Naive B cell (primary cell): ENCODE measurements at regions not wholly inside any gene's neighbourhood (a gene's known extent, or its start where the extent isn't known, plus 50 kb on each side); places are given as distances from the start of the nearest gene placed in this dataset.
A peak's percentile ranks its signal among the peaks of the same experiment; 100 is the strongest.
"Not testable (repeated sequence)": the region's sequence is repeated elsewhere in the genome, so short reads cannot be mapped to it uniquely, and the experiment has no call there.

Source experiments
- ATAC-seq, 2 donors: fragments of 150-1000 bp; cut with Tn5 transposase; 2 replicates each; pipeline ENCODE4 v1.10.0; 2021; ENCODE audit warnings: low read depth in 2 of 2, mild to moderate bottlenecking in 2 of 2, moderate library complexity in 2 of 2
- DNase-seq: peaks from one replicate; pipeline ENCODE4 v3.0.0; 2022
- H3K27ac Mint-ChIP-seq, 6 donors: one replicate each; pipeline ENCODE4 v1.8.0; 2020 to 2022; ENCODE audit warnings: mild to moderate bottlenecking in 6 of 6, mixed read lengths in 6 of 6, moderate library complexity in 5 of 6, inconsistent platforms in 2 of 6
- H3K27me3 Mint-ChIP-seq, 3 donors: one replicate each; pipeline ENCODE4 v1.8.0; 2021 to 2022; ENCODE audit warnings: mixed read lengths in 3 of 3, mild to moderate bottlenecking in 1 of 3
- H3K36me3 Mint-ChIP-seq, 2 donors: one replicate each; pipeline ENCODE4 v1.8.0; 2020 to 2022; ENCODE audit warnings: mixed read lengths in 2 of 2, inconsistent platforms in 1 of 2, mild to moderate bottlenecking in 1 of 2
- H3K4me1 Mint-ChIP-seq, 3 donors: one replicate each; pipeline ENCODE4 v1.8.0; 2020 to 2022; ENCODE audit warnings: mixed read lengths in 3 of 3, inconsistent platforms in 1 of 3, mild to moderate bottlenecking in 1 of 3, moderate library complexity in 1 of 3
- H3K4me3 Mint-ChIP-seq, 8 donors: one replicate each; pipeline ENCODE4 v1.8.0; 2020 to 2022; ENCODE audit warnings: mild to moderate bottlenecking in 8 of 8, mixed read lengths in 8 of 8, moderate library complexity in 8 of 8, inconsistent platforms in 2 of 8
- H3K9me3 Mint-ChIP-seq, 7 donors: one replicate each; pipeline ENCODE4 v1.8.0; 2020 to 2022; ENCODE audit warnings: mixed read lengths in 7 of 7, mild to moderate bottlenecking in 5 of 7, inconsistent platforms in 2 of 7, moderate library complexity in 1 of 7

DNA sequence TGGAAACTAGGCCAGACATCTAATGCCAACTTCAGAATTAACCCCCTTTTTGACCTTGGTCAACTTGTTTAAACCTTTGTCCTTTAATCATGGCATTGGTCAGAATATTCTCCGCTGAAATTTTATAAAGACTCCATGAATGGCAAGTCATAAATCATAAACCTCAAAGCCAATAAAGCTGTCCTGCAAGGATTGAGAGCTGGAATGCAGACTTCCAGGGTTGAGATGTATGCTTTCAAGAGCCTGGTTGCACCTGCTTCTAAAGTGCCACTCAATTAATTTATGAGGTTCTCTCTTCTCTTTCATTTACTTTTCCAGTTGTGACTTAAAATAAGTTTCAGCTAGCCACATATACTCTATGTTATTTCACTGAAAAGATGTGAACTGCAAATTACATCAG is 136.2 kb upstream of the HCCS start:
- no peak overlapping the region for H3K4me3 Mint-ChIP-seq
- H3K4me1 Mint-ChIP-seq: no peaks in the 10 kb centered on the region
- H3K27me3 Mint-ChIP-seq: no peaks in the 10 kb centered on the region
- ATAC-seq (no peak), DNase-seq (no peak)
- H3K9me3 Mint-ChIP-seq: peaks cover 0 to 12% (median 1%) of the 10 kb centered on the region in 7 donors
- no peaks in the 10 kb centered on the region for H3K36me3 Mint-ChIP-seq
- H3K27ac Mint-ChIP-seq: no peak overlapping the region

GRCh38 chrX:10979956-10980355 is 131.2 kb upstream of the HCCS start:
- Mint-ChIP-seq H3K9me3 (peaks cover 0 to 17% (median 3%) of the 10 kb centered on the region in 7 donors), H3K4me1 (no peaks in the 10 kb centered on the region), H3K4me3 (no peak overlapping the region), H3K36me3 (no peaks in the 10 kb centered on the region), H3K27ac (no peak overlapping the region), H3K27me3 (no peaks in the 10 kb centered on the region)
- ATAC-seq (no peak), DNase-seq (no peak)

GRCh38 chrX:10981506-10981905 is 129.6 kb upstream of the HCCS start:
- H3K36me3 Mint-ChIP-seq: no peaks in the 10 kb centered on the region
- peaks cover 0 to 17% (median 3%) of the 10 kb centered on the region in 7 donors for H3K9me3 Mint-ChIP-seq
- H3K4me3 Mint-ChIP-seq: no peak overlapping the region
- H3K27ac Mint-ChIP-seq: no peak overlapping the region
- DNase-seq (no peak), ATAC-seq (no peak)
- H3K27me3 Mint-ChIP-seq: no peaks in the 10 kb centered on the region
- H3K4me1 Mint-ChIP-seq: no peaks in the 10 kb centered on the region

- ATAC-seq: no peak
- Mint-ChIP-seq H3K27ac (no peak overlapping the region), H3K27me3 (no peaks in the 10 kb centered on the region)
Measured at GRCh38 chrX:10983526-10983925, 127.6 kb upstream of the HCCS start.

GRCh38 chrX:10984213-10984612 is 126.9 kb upstream of the HCCS start:
- H3K4me1 Mint-ChIP-seq: no peaks in the 10 kb centered on the region
- no peaks in the 10 kb centered on the region for H3K36me3 Mint-ChIP-seq
- peak overlapping the region in 1 of 6 donors; percentile 12 for H3K27ac Mint-ChIP-seq
- no peaks in the 10 kb centered on the region for H3K27me3 Mint-ChIP-seq
- H3K9me3 Mint-ChIP-seq: peaks cover 0 to 12% (median 3%) of the 10 kb centered on the region in 7 donors
- ATAC-seq: no peak
- no peak for DNase-seq
- no peak overlapping the region for H3K4me3 Mint-ChIP-seq

More at GRCh38 chrX:10983526-10983925, 127.6 kb upstream of the HCCS start:
- no peaks in the 10 kb centered on the region for H3K4me1 Mint-ChIP-seq
- no peak for DNase-seq
- H3K36me3 Mint-ChIP-seq: no peaks in the 10 kb centered on the region
- H3K4me3 Mint-ChIP-seq: no peak overlapping the region
- peaks cover 0 to 14% (median 3%) of the 10 kb centered on the region in 7 donors for H3K9me3 Mint-ChIP-seq

DNA sequence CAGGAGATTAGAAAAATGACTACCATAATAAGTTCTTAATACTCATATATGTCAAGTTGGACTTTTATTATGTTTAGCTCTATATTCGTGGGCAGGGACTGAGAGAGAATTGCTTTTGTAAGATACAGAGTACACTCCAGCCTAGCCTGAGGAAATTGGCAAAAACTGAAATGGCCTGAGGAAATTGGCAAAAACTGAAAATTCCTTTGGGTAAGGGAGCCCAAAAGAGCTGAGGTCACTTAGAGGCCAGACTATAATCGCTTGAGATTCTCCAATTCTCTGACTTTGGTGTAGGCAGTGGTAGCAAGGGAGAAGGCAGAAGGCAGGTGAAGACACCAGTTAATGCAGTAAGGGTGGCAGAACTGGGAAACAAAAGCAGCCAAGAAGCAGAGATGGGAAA is 124.5 kb upstream of the HCCS start:
- Mint-ChIP-seq H3K4me1 (no peaks in the 10 kb centered on the region), H3K9me3 (peaks cover 0 to 12% (median 1%) of the 10 kb centered on the region in 7 donors), H3K4me3 (no peak overlapping the region), H3K27me3 (no peaks in the 10 kb centered on the region), H3K27ac (peak overlapping the region in 1 of 6 donors; percentile 84), H3K36me3 (no peaks in the 10 kb centered on the region)
- no peak for ATAC-seq
- no peak for DNase-seq

DNA sequence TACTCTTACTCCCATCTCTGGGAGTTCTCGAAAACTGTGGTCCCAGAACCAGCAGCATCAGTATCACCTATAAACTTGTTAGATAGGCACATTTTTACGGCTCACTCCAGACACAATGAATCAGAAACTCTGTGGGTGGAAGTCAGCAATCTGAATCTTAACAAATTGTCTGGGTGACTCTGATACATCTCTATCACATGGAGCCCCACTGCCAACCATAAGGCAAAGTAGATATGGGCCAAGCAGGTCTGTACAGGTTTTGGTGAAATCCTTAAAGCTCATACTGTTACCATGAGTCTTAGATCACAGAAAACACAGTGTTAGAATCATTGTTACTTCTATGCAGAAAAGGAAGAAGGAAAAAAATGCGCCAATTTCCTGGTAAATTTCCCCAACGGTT is 122.5 kb upstream of the HCCS start:
- DNase-seq (no peak), ATAC-seq (no peak)
- Mint-ChIP-seq H3K27me3 (no peaks in the 10 kb centered on the region), H3K36me3 (no peaks in the 10 kb centered on the region), H3K27ac (no peak overlapping the region), H3K9me3 (peaks cover 0 to 17% (median under 1%) of the 10 kb centered on the region in 7 donors), H3K4me1 (no peaks in the 10 kb centered on the region), H3K4me3 (no peak overlapping the region)

GRCh38 chrX:10989386-10989785 is 121.7 kb upstream of the HCCS start:
- Mint-ChIP-seq H3K4me3 (no peak overlapping the region), H3K36me3 (no peaks in the 10 kb centered on the region), H3K4me1 (no peaks in the 10 kb centered on the region), H3K27me3 (no peaks in the 10 kb centered on the region), H3K9me3 (peaks cover 0 to 17% (median 0%) of the 10 kb centered on the region in 7 donors), H3K27ac (no peak overlapping the region)
- ATAC-seq (no peak), DNase-seq (no peak)

- H3K4me1 Mint-ChIP-seq: no peaks in the 10 kb centered on the region
- DNase-seq (no peak), ATAC-seq (no peak)
- H3K4me3 Mint-ChIP-seq: no peak overlapping the region
- H3K36me3 Mint-ChIP-seq: no peaks in the 10 kb centered on the region
- H3K27ac Mint-ChIP-seq: no peak overlapping the region
- peaks cover 0 to 17% (median 0%) of the 10 kb centered on the region in 7 donors for H3K9me3 Mint-ChIP-seq
- no peaks in the 10 kb centered on the region for H3K27me3 Mint-ChIP-seq
Measured at GRCh38 chrX:10990418-10990817, 120.7 kb upstream of the HCCS start.

GRCh38 chrX:10990976-10991375 is 120.2 kb upstream of the HCCS start:
- no peak for ATAC-seq
- no peak for DNase-seq
- no peak overlapping the region for H3K27ac Mint-ChIP-seq
- no peak overlapping the region for H3K4me3 Mint-ChIP-seq
- no peaks in the 10 kb centered on the region for H3K4me1 Mint-ChIP-seq
- no peaks in the 10 kb centered on the region for H3K36me3 Mint-ChIP-seq
- peaks cover 0 to 17% (median 0%) of the 10 kb centered on the region in 7 donors for H3K9me3 Mint-ChIP-seq
- H3K27me3 Mint-ChIP-seq: no peaks in the 10 kb centered on the region

GRCh38 chrX:10992110-10992509 is 119.0 kb upstream of the HCCS start:
- H3K9me3 Mint-ChIP-seq: peaks cover 0 to 17% (median 0%) of the 10 kb centered on the region in 7 donors
- no peaks in the 10 kb centered on the region for H3K27me3 Mint-ChIP-seq
- ATAC-seq (no peak), DNase-seq (no peak)
- H3K4me3 Mint-ChIP-seq: no peak overlapping the region
- H3K36me3 Mint-ChIP-seq: no peaks in the 10 kb centered on the region
- H3K4me1 Mint-ChIP-seq: no peaks in the 10 kb centered on the region
- H3K27ac Mint-ChIP-seq: no peak overlapping the region

DNA sequence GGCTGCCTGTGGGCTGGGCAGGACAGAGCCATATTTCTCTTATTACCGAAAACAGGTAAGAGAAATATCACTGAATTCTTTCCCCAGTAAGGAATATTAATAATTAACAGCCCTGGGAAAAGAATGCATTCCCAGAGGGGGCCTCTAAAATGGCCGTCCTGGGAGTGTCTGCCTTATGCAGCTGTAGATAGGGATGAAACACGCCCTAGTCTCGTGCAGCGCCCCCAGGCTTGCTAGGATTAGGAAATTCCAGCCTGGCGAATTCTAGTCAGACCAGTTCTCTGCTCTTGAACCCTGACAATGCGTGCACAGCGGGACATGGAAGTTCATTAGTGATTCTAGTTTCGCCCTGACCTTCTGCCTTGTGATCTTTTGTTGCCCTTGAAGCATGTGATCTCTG is 104.1 kb upstream of the HCCS start:
- not testable (repeated sequence) for H3K4me3 Mint-ChIP-seq, H3K4me1 Mint-ChIP-seq, H3K36me3 Mint-ChIP-seq, DNase-seq, H3K27me3 Mint-ChIP-seq, ATAC-seq, H3K27ac Mint-ChIP-seq
- peaks cover 3 to 15% (median 6%) of the 10 kb centered on the region in 7 donors for H3K9me3 Mint-ChIP-seq

DNA sequence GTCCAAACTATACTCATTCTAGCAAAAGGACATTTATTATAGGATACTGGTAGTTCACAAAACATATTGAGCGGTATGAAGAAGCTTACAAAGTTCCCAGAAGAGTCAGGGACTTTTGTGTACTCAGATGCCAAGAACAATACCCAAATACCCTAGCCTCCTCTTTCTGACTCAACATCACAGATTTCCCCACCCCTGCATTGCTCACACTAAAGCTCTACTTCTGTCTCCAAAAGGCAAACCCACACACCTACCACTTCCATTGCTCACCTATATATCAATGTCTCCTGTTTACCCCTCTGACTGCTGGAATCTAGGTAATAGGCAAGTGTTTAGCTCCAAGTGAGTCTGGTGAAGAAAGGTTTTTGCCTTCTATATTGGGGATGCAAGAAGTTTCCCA is 100.7 kb upstream of the HCCS start:
- peak overlapping the region in 2 of 6 donors; percentile 1 to 80 for H3K27ac Mint-ChIP-seq
- no peaks in the 10 kb centered on the region for H3K27me3 Mint-ChIP-seq
- H3K4me3 Mint-ChIP-seq: no peak overlapping the region
- no peaks in the 10 kb centered on the region for H3K36me3 Mint-ChIP-seq
- H3K4me1 Mint-ChIP-seq: no peaks in the 10 kb centered on the region
- ATAC-seq (no peak), DNase-seq (no peak)
- H3K9me3 Mint-ChIP-seq: peaks cover 0 to 13% (median 4%) of the 10 kb centered on the region in 7 donors

DNA sequence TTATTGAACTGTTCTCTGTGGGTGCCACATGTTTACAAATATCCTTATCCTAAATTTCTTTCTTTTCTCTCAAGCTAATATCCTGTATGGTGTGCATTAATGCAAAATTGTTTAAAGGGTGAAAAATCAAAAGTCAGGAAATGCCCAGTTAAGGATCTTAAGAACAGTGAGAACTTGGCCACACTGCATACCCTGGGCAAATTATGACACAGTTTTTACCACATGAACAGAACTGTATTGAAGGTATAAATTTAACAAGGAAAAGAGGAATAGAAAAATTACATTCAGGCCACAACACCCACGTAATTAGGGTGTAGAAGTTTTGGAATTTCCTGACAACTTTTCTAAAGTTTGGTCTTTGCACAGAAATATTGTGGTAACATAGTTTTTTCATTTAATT is 94.4 kb upstream of the HCCS start:
- Mint-ChIP-seq H3K4me1 (no peaks in the 10 kb centered on the region), H3K36me3 (no peaks in the 10 kb centered on the region), H3K27me3 (no peaks in the 10 kb centered on the region), H3K9me3 (peaks cover 0 to 8% (median 4%) of the 10 kb centered on the region in 7 donors), H3K27ac (no peak overlapping the region), H3K4me3 (no peak overlapping the region)
- DNase-seq (no peak), ATAC-seq (no peak)

DNA sequence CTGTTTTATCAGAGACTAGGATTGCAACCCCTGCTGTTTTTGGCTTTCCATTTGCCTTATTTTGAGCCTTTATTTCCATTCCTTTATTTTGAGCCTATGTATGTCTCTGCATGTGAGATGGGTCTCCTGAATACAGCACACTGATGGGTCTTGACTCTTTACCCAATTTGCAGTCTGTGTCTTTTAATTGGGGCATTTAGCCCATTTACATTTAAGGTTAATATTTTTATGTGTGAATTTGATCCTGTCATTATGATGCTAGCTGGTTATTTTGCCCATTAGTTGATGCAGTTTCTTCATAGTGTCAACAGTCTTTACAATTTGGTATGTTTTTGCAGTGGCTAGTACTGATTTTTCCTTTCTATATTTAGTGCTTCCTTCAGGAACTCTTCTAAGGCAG is 88.5 kb upstream of the HCCS start:
- H3K9me3 Mint-ChIP-seq: peaks cover 0 to 31% (median 10%) of the 10 kb centered on the region in 7 donors
- not testable (repeated sequence) for H3K4me1 Mint-ChIP-seq, H3K27ac Mint-ChIP-seq, H3K27me3 Mint-ChIP-seq, H3K36me3 Mint-ChIP-seq, DNase-seq, H3K4me3 Mint-ChIP-seq, ATAC-seq
